ENCODE measurements at regions not wholly inside any gene's neighbourhood (a gene's known extent, or its start where the extent isn't known, plus 50 kb on each side); places are given as distances from the start of the nearest gene placed in this dataset.

DNA sequence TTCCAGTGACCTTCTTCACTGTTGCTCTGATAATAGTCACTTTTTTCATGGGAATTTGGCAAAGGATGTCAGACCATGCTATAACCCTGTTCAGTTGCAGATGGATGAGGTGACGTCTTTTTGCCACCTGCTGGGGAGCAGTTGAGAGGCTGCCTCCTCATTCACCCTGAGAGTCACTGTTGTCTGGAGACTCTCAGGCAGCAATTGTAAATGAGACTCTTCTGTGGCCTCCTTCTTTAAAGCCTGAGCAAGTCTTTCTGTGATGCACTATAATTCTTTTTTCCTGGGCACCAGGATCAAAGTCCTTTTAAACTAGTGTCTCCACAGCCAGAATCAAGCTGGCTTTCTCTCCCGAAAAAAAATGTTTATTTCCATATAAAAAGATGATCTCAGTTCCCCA lies 345.1 kb downstream of the ARL4A start:
- Histone ChIP-seq H3K36me3 (ENCODE audit: insufficient read depth) (no peaks in the 10 kb centered on the region), H3K27me3 (ENCODE audit: insufficient read depth, low read depth) (no peaks in the 10 kb centered on the region), H4K20me1 (ENCODE audit: insufficient read depth) (no peaks in the 10 kb centered on the region), H3K79me2 (ENCODE audit: insufficient read depth, low read depth) (no peaks in the 10 kb centered on the region), H3K27ac (no peak overlapping the region), H3K4me3 (IDR thresholded peaks at IDR 0.05; ENCODE audit: insufficient read depth, low read depth, low read length) (no peak overlapping the region), H3K4me1 (ENCODE audit: low read depth, poor library complexity, severe bottlenecking) (no peaks in the 10 kb centered on the region), H2AFZ (ENCODE audit: low read depth) (no peak overlapping the region), H3K4me2 (no peak overlapping the region), H3K9ac (no peak overlapping the region)
- TF ChIP-seq, protein P1, sequence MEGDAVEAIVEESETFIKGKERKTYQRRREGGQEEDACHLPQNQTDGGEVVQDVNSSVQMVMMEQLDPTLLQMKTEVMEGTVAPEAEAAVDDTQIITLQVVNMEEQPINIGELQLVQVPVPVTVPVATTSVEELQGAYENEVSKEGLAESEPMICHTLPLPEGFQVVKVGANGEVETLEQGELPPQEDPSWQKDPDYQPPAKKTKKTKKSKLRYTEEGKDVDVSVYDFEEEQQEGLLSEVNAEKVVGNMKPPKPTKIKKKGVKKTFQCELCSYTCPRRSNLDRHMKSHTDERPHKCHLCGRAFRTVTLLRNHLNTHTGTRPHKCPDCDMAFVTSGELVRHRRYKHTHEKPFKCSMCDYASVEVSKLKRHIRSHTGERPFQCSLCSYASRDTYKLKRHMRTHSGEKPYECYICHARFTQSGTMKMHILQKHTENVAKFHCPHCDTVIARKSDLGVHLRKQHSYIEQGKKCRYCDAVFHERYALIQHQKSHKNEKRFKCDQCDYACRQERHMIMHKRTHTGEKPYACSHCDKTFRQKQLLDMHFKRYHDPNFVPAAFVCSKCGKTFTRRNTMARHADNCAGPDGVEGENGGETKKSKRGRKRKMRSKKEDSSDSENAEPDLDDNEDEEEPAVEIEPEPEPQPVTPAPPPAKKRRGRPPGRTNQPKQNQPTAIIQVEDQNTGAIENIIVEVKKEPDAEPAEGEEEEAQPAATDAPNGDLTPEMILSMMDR (conservative IDR thresholded peaks at IDR 0.05; ENCODE audit: low read depth, low read length) = no peak

DNA sequence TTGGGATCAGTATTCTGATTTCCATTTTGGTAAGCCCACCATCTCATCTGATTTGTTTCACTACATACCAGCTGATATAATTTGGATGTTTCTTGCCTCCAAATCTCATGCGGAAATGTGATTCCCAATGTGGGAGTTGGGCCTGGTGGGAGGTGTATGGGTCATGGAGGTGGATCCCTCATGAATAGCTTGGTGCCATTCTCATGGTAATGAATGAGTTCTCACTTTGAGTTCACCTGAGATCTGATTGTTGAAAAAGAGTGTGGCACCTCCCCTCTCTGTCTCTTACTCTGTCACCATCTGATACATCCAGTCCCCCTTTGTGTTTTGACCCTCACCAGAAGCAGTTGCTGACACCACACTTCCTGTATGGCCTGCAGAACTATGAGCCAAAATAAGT lies 347.3 kb downstream of the ARL4A start:
- H2AFZ ChIP-seq (ENCODE audit: low read depth) = no peak overlapping the region
- no peak overlapping the region for H3K9ac ChIP-seq
- H3K27me3 ChIP-seq (ENCODE audit: insufficient read depth, low read depth) = no peaks in the 10 kb centered on the region
- no peak overlapping the region for H3K27ac ChIP-seq
- H3K79me2 ChIP-seq (ENCODE audit: insufficient read depth, low read depth) = no peaks in the 10 kb centered on the region
- H3K36me3 ChIP-seq (ENCODE audit: insufficient read depth) = no peaks in the 10 kb centered on the region
- H3K4me1 ChIP-seq (ENCODE audit: low read depth, poor library complexity, severe bottlenecking) = no peaks in the 10 kb centered on the region
- no peak overlapping the region for H3K4me2 ChIP-seq
- TF ChIP-seq, protein P1 (conservative IDR thresholded peaks at IDR 0.05; ENCODE audit: low read depth, low read length) = no peak
- no peaks in the 10 kb centered on the region for H4K20me1 ChIP-seq (ENCODE audit: insufficient read depth)
- no peak overlapping the region for H3K4me3 ChIP-seq (IDR thresholded peaks at IDR 0.05; ENCODE audit: insufficient read depth, low read depth, low read length)

DNA sequence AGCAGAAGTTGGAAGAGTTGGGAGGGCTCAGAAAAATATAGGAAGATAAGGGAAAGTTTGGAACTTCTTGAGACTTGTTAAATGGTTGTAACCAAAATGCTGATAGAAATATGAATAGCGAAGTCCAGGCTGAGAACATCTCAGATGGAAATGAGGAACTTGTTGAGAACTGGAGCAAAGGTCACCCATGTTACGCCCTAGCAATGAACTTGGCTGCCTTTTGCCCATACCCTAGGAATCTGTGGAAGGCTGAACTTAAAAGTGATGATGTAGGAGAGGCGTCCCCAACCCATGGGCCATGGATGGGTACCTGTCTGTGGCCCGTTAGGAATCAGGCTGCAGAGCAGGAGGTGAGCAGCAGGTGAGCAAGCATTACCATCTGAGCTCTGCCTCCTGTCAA lies 347.8 kb downstream of the ARL4A start:
- Histone ChIP-seq H3K36me3 (ENCODE audit: insufficient read depth) (no peaks in the 10 kb centered on the region), H4K20me1 (ENCODE audit: insufficient read depth) (no peaks in the 10 kb centered on the region), H3K9ac (no peak overlapping the region), H3K27me3 (ENCODE audit: insufficient read depth, low read depth) (no peaks in the 10 kb centered on the region), H3K4me3 (IDR thresholded peaks at IDR 0.05; ENCODE audit: insufficient read depth, low read depth, low read length) (no peak overlapping the region), H3K4me2 (no peak overlapping the region), H2AFZ (ENCODE audit: low read depth) (no peak overlapping the region), H3K4me1 (ENCODE audit: low read depth, poor library complexity, severe bottlenecking) (no peaks in the 10 kb centered on the region), H3K79me2 (ENCODE audit: insufficient read depth, low read depth) (no peaks in the 10 kb centered on the region), H3K27ac (no peak overlapping the region)
- TF ChIP-seq, protein P1 (conservative IDR thresholded peaks at IDR 0.05; ENCODE audit: low read depth, low read length) = no peak

DNA sequence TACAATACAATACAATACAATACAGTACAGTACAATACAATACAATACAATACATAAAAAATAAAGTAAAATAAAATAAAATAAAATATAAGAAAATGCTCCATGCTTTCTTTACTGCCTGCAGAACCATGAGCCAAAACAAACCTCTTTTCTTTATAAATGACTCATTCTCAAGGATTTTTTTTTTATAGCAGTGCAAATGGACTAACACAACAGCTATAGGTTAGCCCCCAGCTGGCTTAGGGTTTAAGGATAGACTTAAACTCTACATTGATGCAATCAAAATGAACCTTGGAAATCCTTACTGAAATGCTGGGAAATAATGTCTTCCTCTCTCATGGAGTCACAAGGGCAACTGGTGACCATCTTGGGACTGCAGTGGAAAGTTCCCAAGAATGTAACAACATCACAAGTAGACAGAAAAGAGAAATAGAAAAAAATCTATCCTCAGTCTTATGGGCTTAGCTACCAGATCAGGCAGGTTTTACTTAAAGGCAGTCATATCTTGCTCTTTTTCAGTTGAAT lies 348.9 kb downstream of the ARL4A start:
- no peak overlapping the region for H2AFZ ChIP-seq (ENCODE audit: low read depth)
- TF ChIP-seq, protein P1 (conservative IDR thresholded peaks at IDR 0.05; ENCODE audit: low read depth, low read length) = no peak
- no peaks in the 10 kb centered on the region for H3K4me1 ChIP-seq (ENCODE audit: low read depth, poor library complexity, severe bottlenecking)
- H3K27ac ChIP-seq = no peak overlapping the region
- H3K4me2 ChIP-seq = no peak overlapping the region
- no peak overlapping the region for H3K9ac ChIP-seq
- no peaks in the 10 kb centered on the region for H3K36me3 ChIP-seq (ENCODE audit: insufficient read depth)
- H3K79me2 ChIP-seq (ENCODE audit: insufficient read depth, low read depth) = no peaks in the 10 kb centered on the region
- no peaks in the 10 kb centered on the region for H4K20me1 ChIP-seq (ENCODE audit: insufficient read depth)
- no peaks in the 10 kb centered on the region for H3K27me3 ChIP-seq (ENCODE audit: insufficient read depth, low read depth)
- no peak overlapping the region for H3K4me3 ChIP-seq (IDR thresholded peaks at IDR 0.05; ENCODE audit: insufficient read depth, low read depth, low read length)

Measured in KMS-11 (cell line).